Thyroid gland (tissue), 4 donors: ENCODE measurements at regions not wholly inside any gene's neighbourhood (a gene's known extent, or its start where the extent isn't known, plus 50 kb on each side); places are given as distances from the start of the nearest gene placed in this dataset.

ENCODE experiments used
- DNase-seq, 2 donors: peaks; one replicate each; pipeline ENCODE4 v3.0.0-alpha.2; 2019
- H3K27ac ChIP-seq, 3 donors: fragments of 200-600 bp; sonication (generic); 1 replicate in 2 of 3; 2 replicates in 1 of 3; pipeline ENCODE4 v1.5.1; 2016 to 2019; ENCODE audit warnings: mild to moderate bottlenecking in 1 of 3, moderate library complexity in 1 of 3
- H3K27me3 ChIP-seq: fragments of 200-600 bp; sonication (generic); one replicate; pipeline ENCODE4 v1.5.1; 2019
- H3K36me3 ChIP-seq, 2 donors: fragments of 200-600 bp; sonication (generic); one replicate each; pipeline ENCODE4 v1.5.1; 2016 to 2019
- H3K4me1 ChIP-seq, 2 donors: fragments of 200-600 bp; sonication (generic); one replicate each; pipeline ENCODE4 v1.5.1; 2017 to 2019
- H3K4me3 ChIP-seq, 3 donors: fragments of 200-600 bp; sonication (generic); replicated peaks in 1 of 3; 1 replicate in 2 of 3; 2 replicates in 1 of 3; pipeline ENCODE4 v1.5.1; 2016; ENCODE audit warnings: mild to moderate bottlenecking in 1 of 3
- H3K9me3 ChIP-seq: fragments of 200-600 bp; sonication (generic); one replicate; pipeline ENCODE4 v1.5.1; 2017
- CTCF ChIP-seq, 6 experiments: fragments of 200-600 bp in 3 of 6; fragments of 450-650 bp in 3 of 6; sonication (generic) in 3 of 6; IDR thresholded peaks; one replicate each; pipeline ENCODE4 v1.5.1; 2016 to 2019; ENCODE audit warnings: antibody characterized with exemption in 6 of 6, mild to moderate bottlenecking in 2 of 6, inconsistent platforms in 1 of 6, moderate library complexity in 1 of 6
- POLR2A ChIP-seq, 2 donors: fragments of 450-650 bp; IDR thresholded peaks; one replicate each; pipeline ENCODE4 v1.6.1; 2017; ENCODE audit warnings: antibody characterized with exemption in 2 of 2, mild to moderate bottlenecking in 2 of 2, moderate library complexity in 1 of 2
- WGBS, 2 donors: methylation state at CpG; one replicate each; pipeline ENCODE4 v1.1.5; 2017; 5-methylcytosine and 5-hydroxymethylcytosine counted together
- intact Hi-C: fragments of 100-400 bp; cut with DNase I; formaldehyde crosslinking; loops from one replicate; pipeline ENCODE4 v1.15.1; 2023

- no peak overlapping the region for H3K27ac ChIP-seq
- no peak for TF ChIP-seq CTCF (IDR thresholded peaks at IDR 0.05)
- no peak for TF ChIP-seq POLR2A (IDR thresholded peaks at IDR 0.05)
- H3K4me3 ChIP-seq = no peak overlapping the region
- no peaks in the 10 kb centered on the region for H3K27me3 ChIP-seq
- DNase-seq = no peak
- H3K9me3 ChIP-seq = no peaks in the 10 kb centered on the region
- 75 to 84% methylated on average over 2 of the region's 2 CpGs for WGBS, 2 donors
- no peaks in the 10 kb centered on the region for H3K36me3 ChIP-seq
- no peaks in the 10 kb centered on the region for H3K4me1 ChIP-seq
- intact Hi-C loops = no loop called here
Measured at GRCh38 chr4:171025343-171025742, 787.9 kb upstream of the GALNTL6 start.

GRCh38 chr4:171024720-171025303 lies 788.4 kb upstream of the GALNTL6 start:
- 53 to 56% methylated on average over 4 of the region's 4 CpGs for WGBS, 2 donors
- no peak for TF ChIP-seq CTCF (IDR thresholded peaks at IDR 0.05)
- TF ChIP-seq POLR2A (IDR thresholded peaks at IDR 0.05) = no peak
- no peaks in the 10 kb centered on the region for H3K36me3 ChIP-seq
- no peaks in the 10 kb centered on the region for H3K4me1 ChIP-seq
- H3K9me3 ChIP-seq = no peaks in the 10 kb centered on the region
- no peak overlapping the region for H3K4me3 ChIP-seq
- H3K27me3 ChIP-seq = no peaks in the 10 kb centered on the region
- DNase-seq = peak in 1 of 2 donors; percentile 1
- no peak overlapping the region for H3K27ac ChIP-seq
- intact Hi-C loops = no loop called here

- H3K9me3 ChIP-seq = no peaks in the 10 kb centered on the region
- TF ChIP-seq CTCF (IDR thresholded peaks at IDR 0.05) = no peak
- TF ChIP-seq POLR2A (IDR thresholded peaks at IDR 0.05) = no peak
- 63 to 64% methylated on average over 3 of the region's 3 CpGs for WGBS, 2 donors
- no peak overlapping the region for H3K27ac ChIP-seq
- no peak for DNase-seq
- no peak overlapping the region for H3K4me3 ChIP-seq
- intact Hi-C loops = no loop called here
- H3K27me3 ChIP-seq = no peaks in the 10 kb centered on the region
- no peaks in the 10 kb centered on the region for H3K36me3 ChIP-seq
- H3K4me1 ChIP-seq = no peaks in the 10 kb centered on the region
Measured at GRCh38 chr4:171022824-171023230, 790.4 kb upstream of the GALNTL6 start.

GRCh38 chr4:171017593-171017992 lies 795.6 kb upstream of the GALNTL6 start:
- 0 to 21% methylated on average over 1 of the region's 1 CpG for WGBS, 2 donors
- Histone ChIP-seq H3K27ac (no peak overlapping the region), H3K9me3 (no peaks in the 10 kb centered on the region), H3K4me1 (no peaks in the 10 kb centered on the region), H3K27me3 (no peaks in the 10 kb centered on the region), H3K36me3 (no peaks in the 10 kb centered on the region), H3K4me3 (no peak overlapping the region)
- intact Hi-C loops = no loop called here
- TF ChIP-seq POLR2A (IDR thresholded peaks at IDR 0.05) = no peak
- TF ChIP-seq CTCF (IDR thresholded peaks at IDR 0.05) = no peak
- no peak for DNase-seq

- no peaks in the 10 kb centered on the region for H3K4me1 ChIP-seq
- no peaks in the 10 kb centered on the region for H3K9me3 ChIP-seq
- no peak overlapping the region for H3K4me3 ChIP-seq
- no peaks in the 10 kb centered on the region for H3K27me3 ChIP-seq
- WGBS, 2 donors = 71 to 72% methylated on average over 2 of the region's 2 CpGs
- H3K27ac ChIP-seq = no peak overlapping the region
- no peak for DNase-seq
- intact Hi-C loops = no loop called here
- TF ChIP-seq POLR2A (IDR thresholded peaks at IDR 0.05) = no peak
- TF ChIP-seq CTCF (IDR thresholded peaks at IDR 0.05) = no peak
- no peaks in the 10 kb centered on the region for H3K36me3 ChIP-seq
Measured at GRCh38 chr4:171016145-171016544, 797.1 kb upstream of the GALNTL6 start.
